GM21447 (cell line): ENCODE measurements at regions not wholly inside any gene's neighbourhood (a gene's known extent, or its start where the extent isn't known, plus 50 kb on each side); places are given as distances from the start of the nearest gene placed in this dataset.
"Not testable (repeated sequence)": the region's sequence is repeated elsewhere in the genome, so short reads cannot be mapped to it uniquely, and the experiment has no call there.

Experiments
- ATAC-seq: cut with Tn5 transposase; IDR thresholded peaks from one replicate; pipeline ENCODE4 v1.9.1; 2021; ENCODE audit not compliant: unreplicated experiment

- ATAC-seq: no peak
These were observed 437.4 kb upstream of the MIR17HG start for GRCh38 chr13:90910018-90910639.

- no peak for ATAC-seq
These were observed 435.2 kb upstream of the MIR17HG start for GRCh38 chr13:90912247-90912646.

GRCh38 chr13:90918536-90918935 lies 429.0 kb upstream of the MIR17HG start:
- no peak for ATAC-seq

- ATAC-seq: no peak
These were observed 428.3 kb upstream of the MIR17HG start for GRCh38 chr13:90919153-90919552.

GRCh38 chr13:90926459-90926858 lies 421.0 kb upstream of the MIR17HG start:
- no peak for ATAC-seq

GRCh38 chr13:90928109-90928508 lies 419.4 kb upstream of the MIR17HG start:
- ATAC-seq: no peak

GRCh38 chr13:90933097-90933826 lies 414.2 kb upstream of the MIR17HG start:
- no peak for ATAC-seq

- ATAC-seq: no peak
These were observed 412.7 kb upstream of the MIR17HG start for GRCh38 chr13:90934741-90935140.

- ATAC-seq: no peak
These were observed 408.6 kb upstream of the MIR17HG start for GRCh38 chr13:90938848-90939247.

- no peak for ATAC-seq
These were observed 403.5 kb upstream of the MIR17HG start for GRCh38 chr13:90943946-90944345.

- ATAC-seq: not testable (repeated sequence)
These were observed 402.3 kb upstream of the MIR17HG start for GRCh38 chr13:90945146-90945545.

GRCh38 chr13:90946125-90946524 lies 401.4 kb upstream of the MIR17HG start:
- not testable (repeated sequence) for ATAC-seq

- no peak for ATAC-seq
These were observed 399.5 kb upstream of the MIR17HG start for GRCh38 chr13:90947976-90948375.

GRCh38 chr13:90950160-90950559 lies 397.3 kb upstream of the MIR17HG start:
- ATAC-seq: no peak

- ATAC-seq: no peak
These were observed 395.8 kb upstream of the MIR17HG start for GRCh38 chr13:90951663-90952062.

GRCh38 chr13:90952326-90952725 lies 395.2 kb upstream of the MIR17HG start:
- no peak for ATAC-seq

GRCh38 chr13:90954605-90955195 lies 392.8 kb upstream of the MIR17HG start:
- ATAC-seq: no peak

GRCh38 chr13:90956031-90956430 lies 391.5 kb upstream of the MIR17HG start:
- no peak for ATAC-seq

- ATAC-seq: no peak
These were observed 388.6 kb upstream of the MIR17HG start for GRCh38 chr13:90958866-90959265.

- no peak for ATAC-seq
These were observed 379.2 kb upstream of the MIR17HG start for GRCh38 chr13:90968166-90968904.

- ATAC-seq: no peak
These were observed 373.1 kb upstream of the MIR17HG start for GRCh38 chr13:90974249-90974975.
